ENCODE measurements at regions not wholly inside any gene's neighbourhood (a gene's known extent, or its start where the extent isn't known, plus 50 kb on each side); places are given as distances from the start of the nearest gene placed in this dataset.
"Not testable (repeated sequence)": the region's sequence is repeated elsewhere in the genome, so short reads cannot be mapped to it uniquely, and the experiment has no call there.

GRCh38 chr6:168920289-168920688, 333.4 kb downstream of the THBS2 start:
- no peak overlapping the region for H3K4me3 Mint-ChIP-seq
- H3K27me3 Mint-ChIP-seq, result no peaks in the 10 kb centered on the region
- no peaks in the 10 kb centered on the region for H3K4me1 Mint-ChIP-seq
- DNase-seq (no peak), ATAC-seq (no peak)
- no peak overlapping the region for H3K27ac Mint-ChIP-seq
- no peaks in the 10 kb centered on the region for H3K9me3 Mint-ChIP-seq
- no peaks in the 10 kb centered on the region for H3K36me3 Mint-ChIP-seq (ENCODE audit: low read depth)

- Mint-ChIP-seq H3K4me3 (no peak overlapping the region), H3K4me1 (no peaks in the 10 kb centered on the region), H3K27me3 (no peaks in the 10 kb centered on the region), H3K9me3 (no peaks in the 10 kb centered on the region), H3K27ac (no peak overlapping the region), H3K36me3 (ENCODE audit: low read depth) (no peaks in the 10 kb centered on the region)
- DNase-seq, result no peak
- ATAC-seq, result no peak
These were observed 334.0 kb downstream of the THBS2 start for GRCh38 chr6:168919470-168920179.

GRCh38 chr6:168916576-168917211, 337.0 kb downstream of the THBS2 start:
- Mint-ChIP-seq H3K9me3 (no peaks in the 10 kb centered on the region), H3K27ac (no peak overlapping the region), H3K4me1 (no peaks in the 10 kb centered on the region), H3K36me3 (ENCODE audit: low read depth) (no peaks in the 10 kb centered on the region), H3K4me3 (no peak overlapping the region), H3K27me3 (no peaks in the 10 kb centered on the region)
- ATAC-seq (no peak), DNase-seq (no peak)

DNA sequence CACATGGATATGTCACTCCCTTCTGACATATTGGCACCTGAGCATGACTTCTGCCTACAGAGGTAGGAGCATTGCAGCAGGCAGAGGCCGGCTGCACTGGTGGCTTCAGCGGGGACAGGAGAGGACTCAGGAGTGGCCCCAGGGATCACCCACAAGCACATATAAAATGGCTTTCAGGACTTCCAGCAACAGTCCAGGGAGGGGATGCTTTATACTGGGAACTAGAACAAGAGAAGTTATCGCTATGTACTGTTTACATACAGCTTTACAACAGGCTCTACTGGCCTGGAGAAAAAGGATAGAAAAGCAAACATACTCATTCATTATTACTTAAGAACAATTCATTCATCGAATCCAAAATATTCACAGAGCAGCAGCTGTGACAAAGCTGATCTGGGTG, 337.8 kb downstream of the THBS2 start:
- no peaks in the 10 kb centered on the region for H3K36me3 Mint-ChIP-seq (ENCODE audit: low read depth)
- H3K4me3 Mint-ChIP-seq, result no peak overlapping the region
- no peak for DNase-seq
- H3K4me1 Mint-ChIP-seq, result no peaks in the 10 kb centered on the region
- ATAC-seq, result no peak
- H3K27me3 Mint-ChIP-seq, result no peaks in the 10 kb centered on the region
- no peak overlapping the region for H3K27ac Mint-ChIP-seq
- no peaks in the 10 kb centered on the region for H3K9me3 Mint-ChIP-seq

- no peaks in the 10 kb centered on the region for H3K27me3 Mint-ChIP-seq
- no peaks in the 10 kb centered on the region for H3K36me3 Mint-ChIP-seq (ENCODE audit: low read depth)
- no peaks in the 10 kb centered on the region for H3K9me3 Mint-ChIP-seq
- DNase-seq (no peak), ATAC-seq (no peak)
- no peaks in the 10 kb centered on the region for H3K4me1 Mint-ChIP-seq
- no peak overlapping the region for H3K4me3 Mint-ChIP-seq
- H3K27ac Mint-ChIP-seq, result no peak overlapping the region
These were observed 338.4 kb downstream of the THBS2 start for GRCh38 chr6:168915242-168915641.

DNA sequence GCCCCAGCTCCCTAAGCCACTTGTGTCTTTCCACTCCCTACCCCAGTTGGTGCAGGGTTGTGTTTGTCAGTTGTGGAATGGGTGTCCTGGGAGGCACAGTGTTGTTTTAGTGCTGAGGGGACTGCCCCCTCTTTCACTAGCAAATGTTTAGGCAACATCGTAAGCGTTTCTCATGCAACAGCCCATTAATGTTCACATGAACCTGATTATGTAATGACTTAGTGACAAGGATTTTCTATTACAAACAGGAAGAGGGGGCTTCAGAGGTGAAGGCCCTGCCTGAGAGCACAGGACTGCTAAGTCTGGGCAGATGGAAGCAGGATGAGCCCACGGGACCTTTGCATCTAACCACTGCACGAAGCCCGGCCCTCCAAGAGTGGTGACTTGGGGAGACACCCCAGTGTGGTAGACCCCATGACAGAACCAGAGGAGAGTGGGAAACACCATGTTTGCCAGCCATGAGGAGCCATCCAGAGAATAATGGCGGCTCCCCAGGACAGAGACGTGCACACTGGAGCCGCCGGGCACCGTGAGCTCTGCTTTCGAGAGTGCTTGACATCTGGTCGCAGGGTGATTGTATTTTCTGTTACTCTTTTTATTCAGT, 339.7 kb downstream of the THBS2 start:
- Mint-ChIP-seq H3K27me3 (no peaks in the 10 kb centered on the region), H3K9me3 (peaks cover 3% of the 10 kb centered on the region), H3K4me1 (no peaks in the 10 kb centered on the region), H3K4me3 (no peak overlapping the region), H3K27ac (no peak overlapping the region), H3K36me3 (ENCODE audit: low read depth) (no peaks in the 10 kb centered on the region)
- no peak for DNase-seq
- ATAC-seq, result no peak

DNA sequence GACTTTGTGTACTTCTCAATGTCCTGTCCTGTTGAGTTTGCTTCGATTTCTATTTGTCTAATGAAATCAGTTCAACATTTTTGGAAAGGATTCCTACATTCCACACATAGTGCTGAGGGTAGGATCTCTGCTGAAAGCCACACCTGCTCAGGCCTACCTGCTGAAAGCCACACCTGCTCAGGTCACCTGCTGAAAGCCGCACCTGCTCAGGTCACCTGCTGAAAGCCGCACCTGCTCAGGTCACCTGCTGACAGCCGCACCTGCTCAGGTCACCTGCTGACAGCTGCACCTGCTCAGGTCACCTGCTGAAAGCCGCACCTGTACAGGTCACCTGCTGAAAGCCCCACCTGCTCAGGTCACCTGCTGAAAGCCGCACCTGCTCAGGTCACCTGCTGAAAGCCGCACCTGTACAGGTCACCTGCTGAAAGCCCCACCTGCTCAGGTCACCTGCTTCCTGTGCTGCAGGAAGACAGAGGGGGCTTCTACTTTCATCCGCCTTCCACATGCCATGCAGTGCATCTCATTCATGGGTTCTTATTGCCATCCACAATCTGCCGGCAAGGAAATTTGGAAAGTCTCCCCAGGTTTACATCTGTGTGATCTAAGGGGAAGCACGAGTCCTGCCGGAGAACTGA, 340.3 kb downstream of the THBS2 start:
- H3K36me3 Mint-ChIP-seq (ENCODE audit: low read depth); DNase-seq; H3K9me3 Mint-ChIP-seq; H3K27ac Mint-ChIP-seq; ATAC-seq; H3K4me1 Mint-ChIP-seq; H3K27me3 Mint-ChIP-seq; H3K4me3 Mint-ChIP-seq: not testable (repeated sequence)

DNA sequence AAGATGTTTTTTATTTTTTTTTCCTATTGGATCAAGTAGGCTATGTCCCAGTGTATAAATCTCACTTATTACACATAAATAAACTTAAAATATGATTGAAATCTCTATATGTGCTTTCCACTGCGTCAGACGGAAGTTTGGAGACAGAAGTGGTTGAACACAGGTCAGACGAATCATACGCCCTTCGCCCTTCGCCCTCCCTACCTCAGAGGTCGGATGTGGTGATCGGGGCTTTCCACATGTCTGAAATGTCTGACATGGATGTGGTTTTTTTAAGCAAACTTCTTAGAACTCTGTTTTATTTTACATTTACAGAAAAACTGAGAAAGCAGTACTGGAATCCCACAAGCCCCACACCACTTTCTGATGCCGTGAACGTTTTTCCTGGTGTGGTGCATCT, 344.4 kb downstream of the THBS2 start:
- Mint-ChIP-seq H3K4me1 (peaks cover 5% of the 10 kb centered on the region), H3K36me3 (ENCODE audit: low read depth) (no peaks in the 10 kb centered on the region), H3K4me3 (no peak overlapping the region), H3K27me3 (no peaks in the 10 kb centered on the region), H3K9me3 (peaks cover 3% of the 10 kb centered on the region), H3K27ac (no peak overlapping the region)
- ATAC-seq (no peak), DNase-seq (no peak)

DNA sequence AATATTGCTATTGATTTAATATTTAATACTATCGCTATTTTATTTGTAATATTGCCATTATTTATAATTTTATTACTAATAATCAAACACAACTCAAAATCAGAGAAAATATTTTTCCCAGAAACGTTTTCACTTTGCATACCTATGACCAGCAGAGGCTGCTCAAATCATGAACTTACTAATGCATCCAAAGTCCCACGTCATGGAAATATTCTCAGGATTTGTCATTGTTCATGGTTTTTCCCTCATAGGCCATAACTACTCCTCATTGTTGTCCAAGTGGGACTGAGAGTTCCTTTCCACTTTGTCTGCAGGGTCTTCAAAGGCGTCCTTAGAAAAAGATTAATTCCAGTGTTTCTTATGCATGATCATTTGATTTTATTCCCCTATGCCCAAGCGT, 344.8 kb downstream of the THBS2 start:
- H3K4me1 Mint-ChIP-seq, result peaks cover 5% of the 10 kb centered on the region
- H3K9me3 Mint-ChIP-seq, result peaks cover 3% of the 10 kb centered on the region
- no peak overlapping the region for H3K27ac Mint-ChIP-seq
- DNase-seq, result no peak
- H3K4me3 Mint-ChIP-seq, result no peak overlapping the region
- no peaks in the 10 kb centered on the region for H3K36me3 Mint-ChIP-seq (ENCODE audit: low read depth)
- H3K27me3 Mint-ChIP-seq, result no peaks in the 10 kb centered on the region
- no peak for ATAC-seq

GRCh38 chr6:168908166-168908565, 345.5 kb downstream of the THBS2 start:
- H3K4me3 Mint-ChIP-seq, result no peak overlapping the region
- no peak overlapping the region for H3K27ac Mint-ChIP-seq
- no peak for DNase-seq
- H3K27me3 Mint-ChIP-seq, result no peaks in the 10 kb centered on the region
- peaks cover 3% of the 10 kb centered on the region for H3K9me3 Mint-ChIP-seq
- no peaks in the 10 kb centered on the region for H3K36me3 Mint-ChIP-seq (ENCODE audit: low read depth)
- ATAC-seq, result peak; percentile 23
- peaks cover 5% of the 10 kb centered on the region for H3K4me1 Mint-ChIP-seq

- H3K9me3 Mint-ChIP-seq, result peaks cover 3% of the 10 kb centered on the region
- H3K4me3 Mint-ChIP-seq, result no peak overlapping the region
- no peak for ATAC-seq
- H3K36me3 Mint-ChIP-seq (ENCODE audit: low read depth), result no peaks in the 10 kb centered on the region
- H3K4me1 Mint-ChIP-seq, result peaks cover 5% of the 10 kb centered on the region
- DNase-seq, result no peak
- no peak overlapping the region for H3K27ac Mint-ChIP-seq
- H3K27me3 Mint-ChIP-seq, result no peaks in the 10 kb centered on the region
These were observed 347.3 kb downstream of the THBS2 start for GRCh38 chr6:168906391-168906790.

- H3K27ac Mint-ChIP-seq, result no peak overlapping the region
- peaks cover 3% of the 10 kb centered on the region for H3K9me3 Mint-ChIP-seq
- no peak for DNase-seq
- H3K27me3 Mint-ChIP-seq, result no peaks in the 10 kb centered on the region
- no peak for ATAC-seq
- no peak overlapping the region for H3K4me3 Mint-ChIP-seq
- H3K36me3 Mint-ChIP-seq (ENCODE audit: low read depth), result no peaks in the 10 kb centered on the region
- H3K4me1 Mint-ChIP-seq, result peaks cover 5% of the 10 kb centered on the region
These were observed 348.1 kb downstream of the THBS2 start for GRCh38 chr6:168905451-168906090.

DNA sequence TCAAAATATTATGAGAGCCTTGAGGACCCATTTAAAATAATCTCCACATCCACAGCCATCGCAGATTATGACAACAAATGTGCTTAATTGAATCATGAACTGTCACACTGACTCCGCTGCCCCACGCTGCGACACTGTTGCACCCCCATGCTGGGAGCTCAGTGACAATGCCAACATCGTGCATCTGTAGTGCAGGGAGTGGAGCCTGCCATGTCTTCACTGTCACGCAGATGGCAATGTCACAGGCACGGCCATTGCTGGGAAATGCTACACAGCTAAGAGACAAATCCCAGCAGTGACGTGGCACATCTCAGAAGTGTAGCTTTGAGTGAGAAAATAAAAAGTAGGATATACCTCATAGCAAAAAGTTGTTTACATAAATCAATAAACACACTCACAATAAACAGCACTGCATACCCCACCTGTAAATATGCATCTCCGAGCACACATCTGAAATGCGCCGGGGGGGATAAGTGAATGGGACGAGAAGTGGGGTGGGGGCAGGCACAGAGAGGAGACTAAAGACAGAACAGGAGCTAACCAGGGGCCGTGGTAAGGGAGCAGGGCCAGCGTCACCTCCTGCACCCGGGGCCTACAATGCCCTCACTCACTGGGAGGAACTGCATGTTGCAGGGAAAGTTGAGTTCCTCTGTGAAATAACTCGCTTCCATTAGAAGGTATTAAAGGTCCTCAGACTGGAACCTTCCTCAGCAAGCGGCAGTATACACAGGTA, 349.9 kb downstream of the THBS2 start:
- DNase-seq (no peak), ATAC-seq (no peak)
- H3K27me3 Mint-ChIP-seq, result no peaks in the 10 kb centered on the region
- H3K27ac Mint-ChIP-seq, result no peak overlapping the region
- H3K4me3 Mint-ChIP-seq, result no peak overlapping the region
- no peaks in the 10 kb centered on the region for H3K9me3 Mint-ChIP-seq
- H3K4me1 Mint-ChIP-seq, result peaks cover 5% of the 10 kb centered on the region
- H3K36me3 Mint-ChIP-seq (ENCODE audit: low read depth), result no peaks in the 10 kb centered on the region

GRCh38 chr6:168902075-168902474, 351.6 kb downstream of the THBS2 start:
- H3K4me1 Mint-ChIP-seq, result peaks cover 5% of the 10 kb centered on the region
- H3K4me3 Mint-ChIP-seq, result no peak overlapping the region
- H3K27me3 Mint-ChIP-seq, result no peaks in the 10 kb centered on the region
- H3K9me3 Mint-ChIP-seq, result no peaks in the 10 kb centered on the region
- ATAC-seq (no peak), DNase-seq (no peak)
- H3K27ac Mint-ChIP-seq, result no peak overlapping the region
- no peaks in the 10 kb centered on the region for H3K36me3 Mint-ChIP-seq (ENCODE audit: low read depth)
